ENCODE measurements at regions not wholly inside any gene's neighbourhood (a gene's known extent, or its start where the extent isn't known, plus 50 kb on each side); places are given as distances from the start of the nearest gene placed in this dataset.

DNA sequence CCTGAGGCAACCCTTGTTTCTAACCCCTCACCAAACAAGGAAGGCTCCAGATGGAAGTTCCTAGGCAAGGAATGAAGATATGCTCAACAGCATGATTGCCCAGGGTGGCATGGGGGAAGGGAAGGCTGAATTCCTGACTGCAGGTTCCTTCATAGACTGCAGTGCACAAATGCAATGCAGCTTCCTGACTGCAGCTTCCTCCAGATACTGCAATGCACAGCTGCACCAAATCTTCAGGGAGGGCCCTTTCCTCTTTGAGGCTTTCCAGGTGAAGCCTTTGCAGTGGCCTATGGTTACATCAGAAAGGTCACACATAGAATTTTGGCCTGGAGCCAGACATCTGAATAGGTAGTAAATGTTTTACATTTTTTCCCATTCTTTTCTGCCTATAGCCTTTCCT, 58.8 kb upstream of the DYNAP start:
- no peak for DNase-seq (ENCODE audit: low read depth in 2 of 2)

DNA sequence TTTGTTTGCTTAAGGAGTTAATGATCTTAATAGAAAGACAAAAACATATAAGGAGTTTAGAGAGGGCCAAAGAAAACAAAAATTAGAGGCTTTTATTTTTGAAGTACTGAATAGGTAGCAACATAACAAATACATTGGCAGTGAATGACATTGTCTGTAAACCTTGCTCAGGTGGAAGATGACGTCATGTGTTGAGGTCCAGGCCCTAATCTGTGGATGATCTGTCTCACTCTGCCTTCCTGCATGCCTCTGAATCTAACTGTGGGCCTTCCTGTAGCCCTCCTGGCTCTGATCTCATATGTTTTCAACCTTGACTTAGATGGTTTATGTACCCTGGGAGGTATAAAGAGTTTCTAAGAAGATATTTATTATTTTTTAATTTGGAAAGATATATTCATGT, 58.1 kb upstream of the DYNAP start:
- no peak for DNase-seq (ENCODE audit: low read depth in 2 of 2)

All from stimulated activated CD8-positive, alpha-beta memory T cell treated with anti-CD3 and anti-CD28 coated beads, Interleukin-15, amount 100 ng/mL, for 48 hours (primary cell).